ENCODE measurements at regions not wholly inside any gene's neighbourhood (a gene's known extent, or its start where the extent isn't known, plus 50 kb on each side); places are given as distances from the start of the nearest gene placed in this dataset.

DNA sequence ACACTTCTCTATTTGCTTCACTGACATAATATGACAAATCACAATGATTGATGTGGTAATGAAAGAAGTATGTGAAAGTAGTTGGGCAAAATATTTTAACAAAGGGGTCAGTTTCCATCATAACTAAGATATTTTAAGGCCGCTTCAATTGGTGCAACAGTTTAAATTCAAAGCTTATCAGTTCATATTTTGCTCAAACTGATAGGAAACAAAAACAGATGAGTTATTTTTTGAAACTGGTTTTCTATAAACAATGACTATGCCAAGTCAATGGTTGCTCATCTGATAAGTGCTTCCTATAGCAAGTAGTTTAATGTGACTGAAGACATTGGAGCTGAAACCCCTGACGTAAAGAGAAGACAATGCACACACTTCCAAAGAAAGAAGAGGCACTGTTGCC lies 1290.7 kb downstream of the SUCLG1 start:
- H3K4me3 ChIP-seq (ENCODE audit: low read depth, low read length), result no peak overlapping the region
- TF ChIP-seq, protein P1, sequence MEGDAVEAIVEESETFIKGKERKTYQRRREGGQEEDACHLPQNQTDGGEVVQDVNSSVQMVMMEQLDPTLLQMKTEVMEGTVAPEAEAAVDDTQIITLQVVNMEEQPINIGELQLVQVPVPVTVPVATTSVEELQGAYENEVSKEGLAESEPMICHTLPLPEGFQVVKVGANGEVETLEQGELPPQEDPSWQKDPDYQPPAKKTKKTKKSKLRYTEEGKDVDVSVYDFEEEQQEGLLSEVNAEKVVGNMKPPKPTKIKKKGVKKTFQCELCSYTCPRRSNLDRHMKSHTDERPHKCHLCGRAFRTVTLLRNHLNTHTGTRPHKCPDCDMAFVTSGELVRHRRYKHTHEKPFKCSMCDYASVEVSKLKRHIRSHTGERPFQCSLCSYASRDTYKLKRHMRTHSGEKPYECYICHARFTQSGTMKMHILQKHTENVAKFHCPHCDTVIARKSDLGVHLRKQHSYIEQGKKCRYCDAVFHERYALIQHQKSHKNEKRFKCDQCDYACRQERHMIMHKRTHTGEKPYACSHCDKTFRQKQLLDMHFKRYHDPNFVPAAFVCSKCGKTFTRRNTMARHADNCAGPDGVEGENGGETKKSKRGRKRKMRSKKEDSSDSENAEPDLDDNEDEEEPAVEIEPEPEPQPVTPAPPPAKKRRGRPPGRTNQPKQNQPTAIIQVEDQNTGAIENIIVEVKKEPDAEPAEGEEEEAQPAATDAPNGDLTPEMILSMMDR (IDR thresholded peaks at IDR 0.05; ENCODE audit: low read depth, low read length), result no peak

DNA sequence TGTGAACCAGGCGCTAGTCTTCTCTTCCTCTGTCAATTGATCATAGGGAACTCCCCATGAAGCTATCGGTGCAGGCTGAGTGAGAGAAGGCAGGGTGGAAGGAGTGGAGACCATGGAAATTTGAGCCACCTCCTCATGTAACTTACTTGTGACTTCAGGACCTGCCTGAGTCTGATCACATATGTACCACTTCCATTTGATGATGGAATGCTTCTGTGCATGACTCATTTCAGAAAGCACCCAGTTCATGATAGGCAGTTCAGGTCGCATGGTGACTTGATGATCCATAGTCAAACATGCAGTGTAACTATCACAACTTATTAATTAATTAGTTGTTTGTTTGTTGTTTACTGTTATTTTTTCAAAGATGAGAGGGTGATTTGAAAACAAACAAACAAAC lies 1296.7 kb downstream of the SUCLG1 start:
- H3K4me3 ChIP-seq (ENCODE audit: low read depth, low read length), result no peak overlapping the region
- TF ChIP-seq, protein P1 (IDR thresholded peaks at IDR 0.05; ENCODE audit: low read depth, low read length), result no peak

- TF ChIP-seq, protein P1 (IDR thresholded peaks at IDR 0.05; ENCODE audit: low read depth, low read length), result no peak
- H3K4me3 ChIP-seq (ENCODE audit: low read depth, low read length), result no peak overlapping the region
Measured at GRCh38 chr2:83160571-83160970, 1298.5 kb downstream of the SUCLG1 start.

DNA sequence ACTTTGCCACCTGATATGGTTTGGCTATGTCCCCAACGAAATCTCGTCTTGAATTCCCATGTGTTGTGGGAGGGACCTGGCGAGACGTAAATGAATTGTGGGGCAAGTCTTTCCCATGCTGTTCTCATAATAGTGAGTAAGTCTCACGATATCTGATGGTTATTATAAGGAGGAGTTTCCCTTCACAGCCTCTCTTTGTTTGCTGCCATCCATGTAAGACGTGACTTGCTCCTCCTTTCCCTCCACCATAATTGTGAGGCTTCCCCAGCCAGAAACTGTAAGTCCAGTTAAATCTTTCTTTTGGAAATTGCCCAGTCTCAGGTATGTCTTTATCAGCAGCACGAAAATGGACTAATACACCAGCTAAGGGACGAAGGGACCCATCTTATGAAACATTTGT lies 1303.3 kb downstream of the SUCLG1 start:
- H3K4me3 ChIP-seq (ENCODE audit: low read depth, low read length), result no peak overlapping the region
- TF ChIP-seq, protein P1 (IDR thresholded peaks at IDR 0.05; ENCODE audit: low read depth, low read length), result no peak

GRCh38 chr2:83143946-83144345 lies 1315.1 kb downstream of the SUCLG1 start:
- TF ChIP-seq, protein P1 (IDR thresholded peaks at IDR 0.05; ENCODE audit: low read depth, low read length), result no peak
- no peak overlapping the region for H3K4me3 ChIP-seq (ENCODE audit: low read depth, low read length)

- TF ChIP-seq, protein P1 (IDR thresholded peaks at IDR 0.05; ENCODE audit: low read depth, low read length), result no peak
- no peak overlapping the region for H3K4me3 ChIP-seq (ENCODE audit: low read depth, low read length)
Measured at GRCh38 chr2:83142934-83143333, 1316.1 kb downstream of the SUCLG1 start.

DNA sequence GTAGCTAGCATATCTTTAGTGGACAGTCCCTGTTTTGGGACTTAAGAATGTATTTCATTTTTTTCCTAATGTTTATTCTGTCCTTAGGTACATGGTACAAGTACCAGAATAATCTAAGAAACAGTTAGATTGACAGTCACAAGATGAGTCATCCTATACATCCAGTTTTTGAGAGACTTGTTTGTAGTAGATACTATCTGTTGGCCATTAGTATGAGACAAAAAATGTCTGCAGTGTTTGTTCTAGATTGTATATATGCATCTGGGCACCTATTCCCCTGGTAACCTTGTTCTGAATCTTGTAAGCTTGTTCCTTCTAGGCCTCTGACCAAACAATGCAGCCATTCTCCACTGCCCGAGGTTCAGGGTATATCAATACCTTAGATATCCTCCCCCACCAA lies 1343.5 kb downstream of the SUCLG1 start:
- TF ChIP-seq, protein P1 (IDR thresholded peaks at IDR 0.05; ENCODE audit: low read depth, low read length), result no peak
- H3K4me3 ChIP-seq (ENCODE audit: low read depth, low read length), result no peak overlapping the region
